ENCODE measurements at regions not wholly inside any gene's neighbourhood (a gene's known extent, or its start where the extent isn't known, plus 50 kb on each side); places are given as distances from the start of the nearest gene placed in this dataset.

GRCh38 chr12:32015036-32015435 is 55.8 kb downstream of the RESF1 start:
- TF ChIP-seq, protein P1, sequence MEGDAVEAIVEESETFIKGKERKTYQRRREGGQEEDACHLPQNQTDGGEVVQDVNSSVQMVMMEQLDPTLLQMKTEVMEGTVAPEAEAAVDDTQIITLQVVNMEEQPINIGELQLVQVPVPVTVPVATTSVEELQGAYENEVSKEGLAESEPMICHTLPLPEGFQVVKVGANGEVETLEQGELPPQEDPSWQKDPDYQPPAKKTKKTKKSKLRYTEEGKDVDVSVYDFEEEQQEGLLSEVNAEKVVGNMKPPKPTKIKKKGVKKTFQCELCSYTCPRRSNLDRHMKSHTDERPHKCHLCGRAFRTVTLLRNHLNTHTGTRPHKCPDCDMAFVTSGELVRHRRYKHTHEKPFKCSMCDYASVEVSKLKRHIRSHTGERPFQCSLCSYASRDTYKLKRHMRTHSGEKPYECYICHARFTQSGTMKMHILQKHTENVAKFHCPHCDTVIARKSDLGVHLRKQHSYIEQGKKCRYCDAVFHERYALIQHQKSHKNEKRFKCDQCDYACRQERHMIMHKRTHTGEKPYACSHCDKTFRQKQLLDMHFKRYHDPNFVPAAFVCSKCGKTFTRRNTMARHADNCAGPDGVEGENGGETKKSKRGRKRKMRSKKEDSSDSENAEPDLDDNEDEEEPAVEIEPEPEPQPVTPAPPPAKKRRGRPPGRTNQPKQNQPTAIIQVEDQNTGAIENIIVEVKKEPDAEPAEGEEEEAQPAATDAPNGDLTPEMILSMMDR (IDR thresholded peaks at IDR 0.05; ENCODE audit: poor library complexity, severe bottlenecking): no peak
- TF ChIP-seq EZH2 (IDR thresholded peaks at IDR 0.05; ENCODE audit: borderline replicate concordance, insufficient read depth, low read length, poor library complexity, severe bottlenecking): no peak

Data from neural cell (in vitro differentiated cells).